A549 (cell line): ENCODE measurements at regions not wholly inside any gene's neighbourhood (a gene's known extent, or its start where the extent isn't known, plus 50 kb on each side); places are given as distances from the start of the nearest gene placed in this dataset.

Experiments
- CHD2 ChIP-seq: fragments of 150-350 bp; IDR thresholded peaks from 2 replicates; pipeline ENCODE4 v1.6.1; 2014; ENCODE audit warnings: low read length; ENCODE audit not compliant: partially characterized antibody
- CTCF ChIP-seq: fragments of >200 bp; sonication (Bioruptor Twin); formaldehyde crosslinking; IDR thresholded peaks from 3 replicates; pipeline ENCODE4 v1.5.1; 2016
- EHMT2 ChIP-seq: fragments of 200-600 bp; sonication (generic); IDR thresholded peaks from 2 replicates; pipeline ENCODE4 v1.6.1; 2016; ENCODE audit warnings: antibody characterized with exemption, low read depth, mild to moderate bottlenecking, moderate library complexity
- EP300 ChIP-seq, 2 experiments: fragments of >200 bp; sonication (Bioruptor Twin); formaldehyde crosslinking; IDR thresholded peaks; 2 replicates in 1 of 2; 3 replicates in 1 of 2; pipeline ENCODE4 v1.6.1; 2016 to 2017
- JUNB ChIP-seq: fragments of >200 bp; sonication (Bioruptor Twin); formaldehyde crosslinking; IDR thresholded peaks from 2 replicates; pipeline ENCODE4 v1.6.1; 2016
- POLR2A ChIP-seq: IDR thresholded peaks from 2 replicates; pipeline ENCODE4 v1.6.1; 2012; ENCODE audit warnings: mild to moderate bottlenecking, low read length
- REST ChIP-seq: fragments of 200-600 bp; sonication (generic); IDR thresholded peaks from 2 replicates; pipeline ENCODE4 v1.6.1; 2016; ENCODE audit warnings: antibody characterized with exemption, mild to moderate bottlenecking, moderate library complexity
- SMC3 ChIP-seq: fragments of >200 bp; sonication (Bioruptor Twin); formaldehyde crosslinking; IDR thresholded peaks from 3 replicates; pipeline ENCODE4 v1.6.1; 2018; ENCODE audit warnings: inconsistent platforms
- SREBF2 ChIP-seq: fragments of 450-650 bp; IDR thresholded peaks from 2 replicates; pipeline ENCODE4 v1.6.1; 2014; ENCODE audit warnings: mild to moderate bottlenecking, moderate library complexity
- ZC3H11A ChIP-seq: fragments of 450-650 bp; IDR thresholded peaks from 2 replicates; pipeline ENCODE4 v1.6.1; 2014; ENCODE audit warnings: antibody characterized with exemption, mild to moderate bottlenecking

DNA sequence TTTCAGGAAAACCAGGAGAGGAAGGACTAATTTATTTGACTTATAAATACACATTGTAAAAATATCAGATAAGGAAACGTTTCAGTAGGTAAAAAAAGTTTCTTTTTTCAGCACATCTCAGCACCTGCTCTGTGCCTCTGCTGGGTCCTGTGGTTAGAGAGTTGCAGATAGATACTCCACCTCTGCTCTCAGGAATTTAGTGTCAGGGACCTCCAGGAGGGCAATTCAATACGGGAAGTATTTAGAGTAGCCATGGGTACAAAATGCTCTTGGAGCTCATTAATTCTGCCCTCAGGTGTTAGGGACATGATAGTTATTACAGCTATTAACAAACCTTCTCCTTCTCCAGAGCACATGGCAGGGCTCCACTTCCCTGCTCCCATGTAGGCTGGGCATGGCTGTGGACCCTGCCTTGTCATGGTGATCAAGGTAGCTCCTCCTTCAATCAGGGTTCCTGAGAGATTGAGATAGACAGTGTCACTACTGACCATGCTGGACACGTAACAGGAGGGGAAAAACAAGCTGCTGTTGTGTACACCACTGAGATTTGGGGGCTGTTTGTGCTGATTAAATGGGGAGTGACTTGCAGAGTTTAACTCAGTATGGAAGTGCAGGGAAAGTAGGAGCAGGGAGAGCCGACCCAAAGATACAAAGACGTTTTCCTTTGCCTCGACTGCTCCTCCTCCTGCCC is 185.6 kb upstream of the COPS8 start:
- TF ChIP-seq CTCF (no peak), EHMT2 (no peak), POLR2A (no peak), REST (no peak), JUNB (no peak), SMC3 (no peak), SREBF2 (no peak), EP300 (IDR thresholded peaks at IDR 0.05) (no peak), ZC3H11A (no peak), CHD2 (no peak)
